ENCODE measurements at regions not wholly inside any gene's neighbourhood (a gene's known extent, or its start where the extent isn't known, plus 50 kb on each side); places are given as distances from the start of the nearest gene placed in this dataset.

- no peak for DNase-seq (ENCODE audit: low spot score)
Observed at GRCh38 chr9:7394002-7394774, 405.4 kb downstream of the DMAC1 start.

DNA sequence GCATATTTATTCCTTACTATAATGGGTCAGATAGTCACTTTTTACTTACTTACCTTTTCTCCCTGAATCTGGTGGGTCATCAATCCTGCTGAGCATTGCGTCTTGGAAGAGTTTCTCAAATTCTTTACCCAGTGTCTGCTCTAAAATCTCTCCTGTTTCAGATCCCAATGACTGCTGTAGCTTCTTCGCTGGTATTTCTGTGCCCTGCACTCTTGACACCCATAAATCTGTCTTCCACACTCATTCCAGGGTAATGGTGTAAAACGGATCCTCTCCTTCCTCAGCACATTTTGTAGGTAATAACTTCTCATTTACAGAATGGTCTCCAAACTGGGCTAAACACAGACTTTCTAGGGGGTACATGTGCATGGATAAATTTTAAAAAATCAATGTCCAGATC, 407.4 kb downstream of the DMAC1 start:
- DNase-seq (ENCODE audit: low spot score) = no peak

GRCh38 chr9:7388755-7389154, 410.8 kb downstream of the DMAC1 start:
- DNase-seq (ENCODE audit: low spot score) = no peak

GRCh38 chr9:7387840-7388239, 411.7 kb downstream of the DMAC1 start:
- DNase-seq (ENCODE audit: low spot score) = no peak

DNA sequence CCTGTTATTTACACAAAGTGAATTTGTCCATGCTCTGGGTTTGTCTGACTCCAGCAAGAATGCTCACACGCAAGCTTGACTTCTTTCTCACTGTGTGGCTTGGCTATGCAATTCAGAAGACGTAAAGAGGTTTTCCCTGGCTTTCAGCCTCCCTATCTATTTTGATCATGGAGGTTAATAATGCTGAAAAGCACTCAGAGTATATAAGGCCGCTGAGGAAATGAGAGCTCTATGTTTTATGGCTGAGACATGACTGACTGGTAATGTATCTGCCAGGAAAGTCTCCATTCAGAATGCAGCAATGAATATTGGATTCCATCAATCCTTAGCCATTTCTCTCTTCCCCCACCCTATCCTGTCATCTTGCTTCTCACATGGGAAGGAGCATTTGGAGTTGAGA, 417.3 kb downstream of the DMAC1 start:
- DNase-seq (ENCODE audit: low spot score) = no peak

- no peak for DNase-seq (ENCODE audit: low spot score)
Observed at GRCh38 chr9:7377489-7377888, 422.1 kb downstream of the DMAC1 start.

GRCh38 chr9:7376833-7377232, 422.7 kb downstream of the DMAC1 start:
- no peak for DNase-seq (ENCODE audit: low spot score)

DNA sequence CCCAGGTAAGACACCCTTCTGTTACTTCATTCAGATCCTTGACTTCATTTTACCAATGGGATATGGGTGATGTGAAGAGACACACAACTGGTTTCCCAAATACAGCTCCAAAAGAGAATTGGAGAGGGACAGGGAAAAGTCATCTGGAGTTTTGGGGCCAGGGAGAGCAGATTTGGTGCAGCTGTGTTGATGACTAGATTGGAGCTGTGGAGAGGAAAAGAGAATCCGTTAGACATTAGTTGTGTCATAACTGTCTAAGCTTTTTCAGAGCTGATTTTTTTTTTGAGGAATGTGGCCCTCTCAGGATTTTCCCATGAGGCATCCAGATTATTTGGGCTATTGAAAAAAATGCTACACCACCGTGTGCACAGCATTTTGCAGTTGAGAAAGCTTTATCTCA, 423.4 kb downstream of the DMAC1 start:
- DNase-seq (ENCODE audit: low spot score) = no peak

- DNase-seq (ENCODE audit: low spot score) = no peak
Observed at GRCh38 chr9:7375013-7375511, 424.5 kb downstream of the DMAC1 start.

- DNase-seq (ENCODE audit: low spot score) = no peak
Observed at GRCh38 chr9:7370988-7371387, 428.6 kb downstream of the DMAC1 start.

- DNase-seq (ENCODE audit: low spot score) = no peak
Observed at GRCh38 chr9:7370381-7370780, 429.2 kb downstream of the DMAC1 start.

GRCh38 chr9:7369384-7369821, 430.2 kb downstream of the DMAC1 start:
- DNase-seq (ENCODE audit: low spot score) = no peak

DNA sequence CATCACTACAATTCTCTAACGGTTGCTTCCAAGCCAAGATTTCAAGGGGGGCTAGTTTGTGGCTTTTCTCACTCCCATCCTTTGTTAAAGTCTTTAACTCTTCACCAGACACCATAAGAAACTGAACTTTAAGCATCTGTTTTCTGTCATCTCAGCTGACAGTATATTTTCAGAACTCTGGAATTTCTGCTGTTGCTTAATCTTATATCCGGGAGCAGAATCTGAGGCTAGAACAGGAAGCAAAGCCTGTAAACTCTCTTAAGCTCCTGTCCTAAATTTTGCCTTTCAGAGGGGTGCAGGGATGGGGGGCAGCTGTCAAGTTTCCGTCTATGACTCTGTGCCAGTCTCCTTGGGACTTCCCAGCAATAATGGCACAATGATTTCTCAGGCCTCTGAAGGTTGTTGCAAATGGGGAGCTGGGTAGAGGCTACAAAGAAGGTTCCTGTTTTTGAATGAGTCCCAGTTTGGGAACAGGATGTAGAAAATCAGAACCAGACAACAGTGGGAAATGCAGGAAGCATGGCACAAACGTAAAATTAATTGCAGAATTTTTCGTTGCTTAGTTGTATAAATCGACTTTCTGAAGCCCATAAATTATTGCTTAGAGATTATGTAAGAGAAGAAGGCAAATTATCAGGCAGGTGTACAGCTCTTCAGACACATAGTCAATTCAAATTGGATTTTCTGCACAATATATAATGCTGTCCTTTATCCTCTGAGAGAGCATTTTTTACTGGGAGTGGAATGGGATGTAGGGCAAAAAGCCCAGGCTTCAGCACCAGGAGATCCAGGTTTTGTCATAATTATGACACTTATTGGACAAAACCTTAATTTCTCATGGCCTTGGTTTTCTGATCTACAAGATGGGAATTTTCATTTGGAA, 430.9 kb downstream of the DMAC1 start:
- DNase-seq (ENCODE audit: low spot score) = no peak

DNA sequence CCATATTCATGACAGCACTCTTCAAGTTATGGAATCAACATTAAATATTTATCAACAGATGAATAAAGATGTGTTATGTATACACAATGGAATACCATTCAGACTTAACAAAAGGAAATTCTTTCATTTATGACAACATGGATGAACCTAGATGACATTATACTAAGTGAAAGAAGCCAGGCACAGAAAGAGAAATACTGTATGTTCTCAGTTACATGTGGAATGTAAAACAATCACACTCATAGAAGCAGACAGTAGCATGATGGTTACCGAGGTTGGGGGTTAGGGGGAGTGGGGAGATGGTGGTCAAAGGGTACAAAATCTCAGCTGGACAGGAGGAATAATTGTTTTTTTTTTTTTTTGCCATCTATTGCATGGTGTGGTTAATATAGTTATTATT, 431.9 kb downstream of the DMAC1 start:
- no peak for DNase-seq (ENCODE audit: low spot score)

DNA sequence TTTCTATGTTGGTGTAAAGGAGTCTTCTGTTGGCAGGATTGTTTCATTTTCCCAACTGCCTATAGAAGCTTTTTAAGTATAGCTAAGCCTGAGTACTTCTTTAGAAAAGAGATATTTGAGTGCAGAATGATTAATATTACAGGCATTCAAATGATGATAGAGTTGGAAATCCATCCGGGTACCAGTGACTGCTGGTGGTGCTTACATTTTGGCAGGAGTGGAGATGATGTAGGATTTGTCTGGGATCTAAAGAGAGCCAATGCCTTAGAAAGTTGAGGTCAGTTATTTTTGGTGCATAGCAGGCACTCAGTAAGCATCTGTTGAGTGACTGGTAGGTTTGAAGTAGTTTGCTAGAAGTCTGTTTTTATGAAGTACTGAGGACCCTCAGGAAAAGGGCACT, 433.5 kb downstream of the DMAC1 start:
- DNase-seq (ENCODE audit: low spot score) = no peak

GRCh38 chr9:7363777-7364477, 435.7 kb downstream of the DMAC1 start:
- no peak for DNase-seq (ENCODE audit: low spot score)

- no peak for DNase-seq (ENCODE audit: low spot score)
Observed at GRCh38 chr9:7360513-7360912, 439.1 kb downstream of the DMAC1 start.

GRCh38 chr9:7358876-7359275, 440.7 kb downstream of the DMAC1 start:
- no peak for DNase-seq (ENCODE audit: low spot score)

DNA sequence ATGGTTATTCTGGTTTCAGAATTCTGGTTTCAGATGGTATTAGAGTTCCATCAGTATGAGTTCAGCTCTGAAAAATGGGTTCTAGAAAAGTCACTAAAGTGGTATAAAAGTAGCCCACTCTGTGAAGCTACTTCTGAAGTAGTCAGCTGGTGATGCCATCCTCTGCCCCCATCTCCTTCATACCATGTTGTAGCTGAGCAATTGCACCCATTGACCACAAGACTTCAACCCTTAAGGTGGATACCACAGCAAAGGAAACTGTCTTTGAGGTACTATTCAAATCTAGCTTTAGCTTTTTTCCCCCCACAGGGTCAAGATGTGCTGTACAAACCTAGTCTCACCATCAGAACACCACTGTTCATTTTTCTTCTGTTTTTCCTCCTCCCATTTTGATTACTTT, 444.9 kb downstream of the DMAC1 start:
- DNase-seq (ENCODE audit: low spot score) = no peak

DNA sequence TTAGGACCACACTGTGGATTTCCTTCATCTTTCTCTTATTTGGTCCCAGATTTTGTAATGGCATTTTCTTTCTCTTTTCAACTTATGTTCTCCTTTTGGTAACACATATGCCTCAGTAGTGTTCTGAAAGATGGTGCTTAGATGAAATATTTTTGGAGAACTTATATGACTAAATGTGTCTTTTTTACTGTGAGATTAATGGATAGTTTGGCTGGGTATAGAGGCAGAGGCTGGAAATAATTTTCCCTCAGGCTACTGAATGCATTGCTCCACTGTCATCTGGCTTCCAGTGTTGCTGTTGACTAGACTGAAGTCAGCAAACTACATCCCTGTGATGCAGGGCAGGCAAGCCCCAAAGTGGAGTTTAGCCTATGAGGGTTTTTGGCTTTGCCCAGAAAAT, 450.9 kb downstream of the DMAC1 start:
- DNase-seq (ENCODE audit: low spot score) = no peak

GRCh38 chr9:7347556-7347955, 452.0 kb downstream of the DMAC1 start:
- DNase-seq (ENCODE audit: low spot score) = no peak

GRCh38 chr9:7346144-7346543, 453.4 kb downstream of the DMAC1 start:
- no peak for DNase-seq (ENCODE audit: low spot score)

- DNase-seq (ENCODE audit: low spot score) = no peak
Observed at GRCh38 chr9:7342736-7343135, 456.8 kb downstream of the DMAC1 start.

Data from LoVo (cell line).